Glutamatergic neuron (in vitro differentiated cells): ENCODE measurements at regions not wholly inside any gene's neighbourhood (a gene's known extent, or its start where the extent isn't known, plus 50 kb on each side); places are given as distances from the start of the nearest gene placed in this dataset.

Experiments
- DNase-seq: peaks from one replicate; pipeline ENCODE4 v3.0.0; 2022
- H3K27ac Mint-ChIP-seq: one replicate; pipeline ENCODE4 v1.8.0; 2020; ENCODE audit warnings: mild to moderate bottlenecking, mixed read lengths, inconsistent platforms; ENCODE audit not compliant: unreplicated experiment
- H3K27me3 Mint-ChIP-seq: one replicate; pipeline ENCODE4 v1.8.0; 2020; ENCODE audit warnings: mild to moderate bottlenecking, moderate library complexity, mixed read lengths, inconsistent platforms; ENCODE audit not compliant: unreplicated experiment
- H3K36me3 Mint-ChIP-seq: one replicate; pipeline ENCODE4 v1.8.0; 2020; ENCODE audit warnings: mild to moderate bottlenecking, mixed read lengths, inconsistent platforms; ENCODE audit not compliant: unreplicated experiment
- H3K4me1 Mint-ChIP-seq: one replicate; pipeline ENCODE4 v1.8.0; 2020; ENCODE audit warnings: mild to moderate bottlenecking, low read depth, mixed read lengths, inconsistent platforms; ENCODE audit not compliant: unreplicated experiment
- H3K4me3 Mint-ChIP-seq: one replicate; pipeline ENCODE4 v1.8.0; 2020; ENCODE audit warnings: mild to moderate bottlenecking, mixed read lengths, inconsistent platforms; ENCODE audit not compliant: unreplicated experiment
- H3K9me3 Mint-ChIP-seq: one replicate; pipeline ENCODE4 v1.8.0; 2020; ENCODE audit warnings: mild to moderate bottlenecking, moderate library complexity, mixed read lengths, inconsistent platforms; ENCODE audit not compliant: unreplicated experiment
- CTCF ChIP-seq: fragments of 200-600 bp; sonication (generic); IDR thresholded peaks from one replicate; pipeline ENCODE4 v1.5.0; 2021; ENCODE audit not compliant: partially characterized antibody, unreplicated experiment

DNA sequence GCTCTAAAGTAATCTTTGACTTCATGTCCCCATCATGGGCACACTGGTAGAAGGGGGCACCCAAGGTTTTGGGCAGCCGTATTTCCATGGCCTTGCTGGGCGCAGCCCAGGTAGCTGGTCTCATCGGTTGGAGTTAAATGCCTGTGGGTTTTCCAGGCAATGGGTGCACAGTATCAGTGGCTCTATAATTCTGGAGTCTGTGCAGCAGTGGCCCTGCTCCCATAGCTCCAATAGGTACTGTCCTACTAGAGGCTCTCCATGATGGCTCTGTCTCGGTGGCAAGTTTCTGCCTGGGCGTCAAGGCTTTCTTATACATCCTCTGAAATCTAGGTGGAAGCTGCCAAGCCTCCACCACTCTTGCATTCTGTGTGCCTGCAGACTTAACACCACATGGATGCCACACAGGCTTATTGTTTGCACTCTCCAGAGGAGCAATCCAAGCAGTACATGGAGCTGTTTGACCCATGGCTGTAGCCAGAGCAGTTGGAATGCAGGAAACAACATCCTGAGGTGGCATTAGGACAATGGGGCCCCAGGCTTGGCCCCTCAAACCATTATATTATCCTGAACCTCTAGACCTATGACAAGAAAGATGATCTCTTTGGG lies 60.5 kb upstream of the UGT8 start:
- H3K27me3 Mint-ChIP-seq: no peaks in the 10 kb centered on the region
- no peaks in the 10 kb centered on the region for H3K4me1 Mint-ChIP-seq
- H3K27ac Mint-ChIP-seq: no peak overlapping the region
- no peaks in the 10 kb centered on the region for H3K36me3 Mint-ChIP-seq
- no peak for DNase-seq
- no peak overlapping the region for H3K4me3 Mint-ChIP-seq
- H3K9me3 Mint-ChIP-seq: no peaks in the 10 kb centered on the region
- TF ChIP-seq CTCF: no peak

- no peak for TF ChIP-seq CTCF
- H3K27ac Mint-ChIP-seq: no peak overlapping the region
These were observed 58.6 kb upstream of the UGT8 start for GRCh38 chr4:114539985-114540384.

DNA sequence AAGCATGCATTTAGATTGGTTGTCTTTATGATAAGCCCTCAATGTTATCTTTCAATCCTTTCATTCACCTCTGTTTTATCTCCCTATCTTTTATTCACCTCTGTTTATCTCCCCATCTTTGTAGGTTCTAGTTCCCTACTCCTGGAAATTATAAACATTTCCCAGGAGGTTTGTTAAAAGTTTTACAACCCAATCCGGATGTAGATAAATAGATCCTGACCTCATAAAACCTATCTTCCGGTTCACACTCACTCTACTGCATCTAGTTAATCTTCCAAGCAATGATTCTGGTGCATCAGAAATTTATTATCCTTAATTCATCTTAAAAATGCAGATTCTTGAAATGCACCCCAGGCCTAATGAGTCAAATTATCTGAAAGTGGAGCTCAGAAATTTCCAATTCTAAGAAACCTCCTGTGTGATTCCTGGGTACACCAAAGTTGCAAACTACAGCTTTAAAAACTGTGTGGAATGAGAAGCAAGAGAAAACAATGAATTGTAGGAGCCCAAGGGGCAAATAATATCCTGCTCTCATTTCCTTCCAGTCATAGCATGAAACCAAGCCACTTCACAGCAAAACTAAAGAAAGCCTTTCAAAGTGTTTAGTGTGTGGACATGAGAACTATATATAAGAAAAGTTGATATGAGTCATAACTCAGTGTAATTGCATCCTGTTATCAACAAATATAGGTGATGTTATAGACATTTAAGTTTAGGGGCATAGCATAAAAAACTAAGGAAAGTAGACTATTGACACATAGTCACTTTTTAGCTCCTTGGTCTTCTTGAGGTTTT lies 51.1 kb upstream of the UGT8 start:
- Mint-ChIP-seq H3K9me3 (no peaks in the 10 kb centered on the region), H3K4me1 (no peaks in the 10 kb centered on the region), H3K36me3 (peaks cover 11% of the 10 kb centered on the region), H3K27ac (no peak overlapping the region), H3K27me3 (no peaks in the 10 kb centered on the region), H3K4me3 (no peak overlapping the region)
- TF ChIP-seq CTCF: no peak
- no peak for DNase-seq

More at GRCh38 chr4:114539985-114540384, 58.6 kb upstream of the UGT8 start:
- no peak for DNase-seq
- no peaks in the 10 kb centered on the region for H3K4me1 Mint-ChIP-seq
- no peaks in the 10 kb centered on the region for H3K9me3 Mint-ChIP-seq
- no peaks in the 10 kb centered on the region for H3K36me3 Mint-ChIP-seq
- no peaks in the 10 kb centered on the region for H3K27me3 Mint-ChIP-seq
- H3K4me3 Mint-ChIP-seq: no peak overlapping the region
